ENCODE measurements at regions not wholly inside any gene's neighbourhood (a gene's known extent, or its start where the extent isn't known, plus 50 kb on each side); places are given as distances from the start of the nearest gene placed in this dataset.

- Histone ChIP-seq H3K56ac (ENCODE audit: insufficient read length, low read depth, low read length) (no peak overlapping the region), H3K9ac (ENCODE audit: extremely low read depth, insufficient read length, low read length) (no peak overlapping the region), H3K79me1 (ENCODE audit: insufficient read depth, low read depth, low read length, poor library complexity, severe bottlenecking) (no peaks in the 10 kb centered on the region), H4K8ac (replicated peaks; ENCODE audit: insufficient read length, low read depth, low read length) (no peak overlapping the region), H2BK15ac (ENCODE audit: low read depth, low read length) (no peak overlapping the region), H2AK5ac (ENCODE audit: insufficient read length, low read length) (no peak overlapping the region), H3K23me2 (ENCODE audit: insufficient read length, low read depth, low read length, poor library complexity, severe bottlenecking) (no peaks in the 10 kb centered on the region), H3T11ph (ENCODE audit: low read length) (no peak overlapping the region), H3K4me1 (ENCODE audit: insufficient read depth, low read length) (no peaks in the 10 kb centered on the region), H3K4ac (ENCODE audit: low read depth, low read length) (no peak overlapping the region), H3K14ac (ENCODE audit: insufficient read depth, low read length) (no peak overlapping the region), H2BK120ac (ENCODE audit: low read depth, low read length, poor library complexity, severe bottlenecking) (no peak overlapping the region), H3K9me3 (ENCODE audit: control insufficient read depth, low read depth, low read length) (no peaks in the 10 kb centered on the region), H2BK20ac (ENCODE audit: low read depth, low read length, poor library complexity, severe bottlenecking) (no peak overlapping the region), H3K79me2 (ENCODE audit: insufficient read depth, low read length) (no peaks in the 10 kb centered on the region), H3K4me2 (ENCODE audit: insufficient read depth, insufficient read length, low read length) (no peak overlapping the region), H2BK5ac (ENCODE audit: insufficient read length, low read length) (no peak overlapping the region), H2AFZ (ENCODE audit: low read length) (no peak overlapping the region), H2BK12ac (ENCODE audit: insufficient read length, low read depth, low read length) (no peak overlapping the region), H4K91ac (ENCODE audit: insufficient read length, low read depth, low read length) (no peak overlapping the region), H4K5ac (ENCODE audit: insufficient read length, low read depth, low read length) (no peak overlapping the region), H4K20me1 (ENCODE audit: control insufficient read depth, insufficient read depth, insufficient read length) (no peaks in the 10 kb centered on the region), H3K27ac (ENCODE audit: insufficient read length, low read depth, low read length) (no peak overlapping the region), H3K23ac (ENCODE audit: insufficient read length, low read depth, low read length) (no peak overlapping the region), H3K18ac (ENCODE audit: insufficient read length, low read depth, low read length) (no peak overlapping the region), H3K27me3 (ENCODE audit: insufficient read depth, low read length) (no peaks in the 10 kb centered on the region)
- H3K36me3 Mint-ChIP-seq (ENCODE audit: insufficient read depth in 1 of 3, low read depth in 3 of 3), result peaks cover 0 to 3% (median 0%) of the 10 kb centered on the region in 3 experiments; a peak in 3 of 7 replicates
- no CpG with 5 or more reads among the region's 27 CpGs for WGBS (ENCODE audit: extremely low coverage, insufficient read length, low lambda C conversion rate)
- DNase-seq, result no peak
- H3K27ac Mint-ChIP-seq, result peak overlapping the region in 2 of 3 experiments; percentile 73 to 84; a peak in 2 of 7 replicates
- no peaks in the 10 kb centered on the region for H3K27me3 Mint-ChIP-seq (ENCODE audit: low read depth)
- H3K4me3 Mint-ChIP-seq, result no peak overlapping the region
- TF ChIP-seq, protein P1, sequence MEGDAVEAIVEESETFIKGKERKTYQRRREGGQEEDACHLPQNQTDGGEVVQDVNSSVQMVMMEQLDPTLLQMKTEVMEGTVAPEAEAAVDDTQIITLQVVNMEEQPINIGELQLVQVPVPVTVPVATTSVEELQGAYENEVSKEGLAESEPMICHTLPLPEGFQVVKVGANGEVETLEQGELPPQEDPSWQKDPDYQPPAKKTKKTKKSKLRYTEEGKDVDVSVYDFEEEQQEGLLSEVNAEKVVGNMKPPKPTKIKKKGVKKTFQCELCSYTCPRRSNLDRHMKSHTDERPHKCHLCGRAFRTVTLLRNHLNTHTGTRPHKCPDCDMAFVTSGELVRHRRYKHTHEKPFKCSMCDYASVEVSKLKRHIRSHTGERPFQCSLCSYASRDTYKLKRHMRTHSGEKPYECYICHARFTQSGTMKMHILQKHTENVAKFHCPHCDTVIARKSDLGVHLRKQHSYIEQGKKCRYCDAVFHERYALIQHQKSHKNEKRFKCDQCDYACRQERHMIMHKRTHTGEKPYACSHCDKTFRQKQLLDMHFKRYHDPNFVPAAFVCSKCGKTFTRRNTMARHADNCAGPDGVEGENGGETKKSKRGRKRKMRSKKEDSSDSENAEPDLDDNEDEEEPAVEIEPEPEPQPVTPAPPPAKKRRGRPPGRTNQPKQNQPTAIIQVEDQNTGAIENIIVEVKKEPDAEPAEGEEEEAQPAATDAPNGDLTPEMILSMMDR (conservative IDR thresholded peaks at IDR 0.05), result no peak
- H3K4me1 Mint-ChIP-seq, result peaks cover 13 to 19% of the 10 kb centered on the region in 2 experiments
- H3K9me3 Mint-ChIP-seq, result no peaks in the 10 kb centered on the region
Measured at GRCh38 chr21:36208326-36209013, 51.8 kb downstream of the DOP1B start.
